A673 (cell line): ENCODE measurements at regions not wholly inside any gene's neighbourhood (a gene's known extent, or its start where the extent isn't known, plus 50 kb on each side); places are given as distances from the start of the nearest gene placed in this dataset.

ENCODE experiments used
- BruUV-seq: library from RNA; stranded (reverse); fragments of 400-500 nt; replicated peaks from 2 replicates; lab custom pipeline; 2021; lab: Mats Ljungman, UMichigan
- CTCF ChIA-PET: fragments of 300-600 bp; sonication (Branson Sonifier 250); formaldehyde crosslinking; loops from one replicate; lab custom pipeline; 2022; ENCODE audit warnings: antibody characterized with exemption; lab: Charles Lee
- POLR2A ChIA-PET: fragments of 300-600 bp; sonication (Branson Sonifier 250); formaldehyde crosslinking; loops from one replicate; lab custom pipeline; 2022; ENCODE audit warnings: antibody characterized with exemption; ENCODE audit not compliant: low non-redundant PET; lab: Charles Lee
- DNase-seq: peaks from one replicate; pipeline ENCODE4 v3.0.0-alpha.2; 2015; ENCODE audit warnings: low spot score
- H3K27ac ChIP-seq: fragments of 200-600 bp; sonication (generic); 2 replicates; pipeline ENCODE4 v1.5.1; 2016; ENCODE audit warnings: mixed run types, low read depth, mild to moderate bottlenecking, mixed read lengths, antibody characterized with exemption, low read length; ENCODE audit not compliant: poor library complexity, severe bottlenecking
- H3K27me3 ChIP-seq: fragments of 200-600 bp; sonication (generic); replicated peaks from 2 replicates; pipeline ENCODE4 v1.6.1; 2017; ENCODE audit warnings: mixed run types, low read depth, mild to moderate bottlenecking, mixed read lengths, antibody characterized with exemption, low read length; ENCODE audit not compliant: insufficient read depth, poor library complexity
- H3K36me3 ChIP-seq: fragments of 200-600 bp; sonication (generic); 2 replicates; pipeline ENCODE4 v1.6.1; 2016; ENCODE audit warnings: mixed run types, mild to moderate bottlenecking, mixed read lengths, antibody characterized with exemption, low read length; ENCODE audit not compliant: insufficient read depth, poor library complexity, severe bottlenecking
- H3K4me1 ChIP-seq: fragments of 200-600 bp; sonication (generic); 2 replicates; pipeline ENCODE4 v1.6.1; 2017; ENCODE audit warnings: mixed run types, mild to moderate bottlenecking, mixed read lengths, antibody characterized with exemption, low read length; ENCODE audit not compliant: insufficient read depth, poor library complexity, severe bottlenecking
- H3K4me3 ChIP-seq: fragments of 200-600 bp; sonication (generic); 2 replicates; pipeline ENCODE4 v1.5.1; 2016; ENCODE audit warnings: low read depth, mixed run types, mild to moderate bottlenecking, mixed read lengths, low read length; ENCODE audit not compliant: poor library complexity, severe bottlenecking
- H3K9me3 ChIP-seq: fragments of 200-600 bp; sonication (generic); 2 replicates; pipeline ENCODE4 v1.6.1; 2016; ENCODE audit warnings: mixed run types, low read depth, mild to moderate bottlenecking, mixed read lengths, antibody characterized with exemption, low read length; ENCODE audit not compliant: poor library complexity, severe bottlenecking
- CTCF ChIP-seq: fragments of 300-800, 200-600 bp; sonication (generic); conservative IDR thresholded peaks from 2 replicates; pipeline ENCODE4 v1.5.1; 2017; ENCODE audit warnings: low read depth, mild to moderate bottlenecking, antibody characterized with exemption, low read length, moderate library complexity, mixed read lengths
- EZH2 ChIP-seq: fragments of 200-600 bp; sonication (generic); IDR thresholded peaks from 2 replicates; pipeline ENCODE4 v1.6.1; 2017; ENCODE audit warnings: borderline replicate concordance, low read depth, mild to moderate bottlenecking, mixed read lengths, antibody characterized with exemption, low read length; ENCODE audit not compliant: poor library complexity, severe bottlenecking
- intact Hi-C: fragments of 100-400 bp; cut with micrococcal nuclease; formaldehyde crosslinking; loops from one replicate; pipeline ENCODE4 v1.10.0; 2022; ENCODE audit not compliant: unreplicated experiment

DNA sequence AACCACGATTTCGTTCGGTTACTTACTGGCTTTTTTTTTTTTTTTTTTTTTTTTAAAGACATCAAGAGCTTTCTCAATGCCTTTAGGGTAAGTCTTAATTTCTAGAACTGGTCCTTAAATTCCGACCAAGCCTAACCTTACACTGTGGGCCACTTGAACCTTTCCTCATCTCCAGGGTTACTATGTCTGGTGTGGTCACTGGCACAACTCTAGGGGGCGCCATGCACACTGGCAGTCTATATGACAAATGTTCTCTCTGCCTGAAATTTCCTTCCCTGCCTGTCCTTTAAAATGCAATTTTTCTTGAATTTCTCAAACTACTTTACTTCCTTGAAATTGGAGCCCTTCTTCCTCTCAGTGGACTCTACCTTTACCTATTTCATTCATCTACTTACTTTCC is 227.4 kb downstream of the KLF5 start:
- DNase-seq = no peak
- H3K9me3 ChIP-seq = no peaks in the 10 kb centered on the region
- no peak overlapping the region for H3K27ac ChIP-seq
- TF ChIP-seq EZH2 (no peak), CTCF (peak; percentile 36)
- no peaks in the 10 kb centered on the region for H3K27me3 ChIP-seq
- H3K4me3 ChIP-seq = no peak overlapping the region
- no peaks in the 10 kb centered on the region for H3K4me1 ChIP-seq
- no peaks in the 10 kb centered on the region for H3K36me3 ChIP-seq
- ChIA-PET POLR2A (no interaction called here), CTCF (no interaction called here)
- no TSS peak for BruUV-seq
- intact Hi-C loops = no loop called here

- no peaks in the 10 kb centered on the region for H3K4me1 ChIP-seq
Observed at GRCh38 chr13:73284081-73284874, 225.5 kb downstream of the KLF5 start.

GRCh38 chr13:73283636-73284035 is 224.8 kb downstream of the KLF5 start:
- Histone ChIP-seq H3K27me3 (no peaks in the 10 kb centered on the region), H3K4me1 (no peaks in the 10 kb centered on the region), H3K9me3 (no peaks in the 10 kb centered on the region), H3K27ac (no peak overlapping the region), H3K4me3 (no peak overlapping the region), H3K36me3 (no peaks in the 10 kb centered on the region)
- BruUV-seq = no TSS peak
- TF ChIP-seq EZH2 (no peak), CTCF (no peak)
- no peak for DNase-seq
- POLR2A ChIA-PET = no interaction called here
- intact Hi-C loops = no loop called here
- CTCF ChIA-PET = no interaction called here

More at GRCh38 chr13:73284081-73284874, 225.5 kb downstream of the KLF5 start:
- no peaks in the 10 kb centered on the region for H3K36me3 ChIP-seq
- no peaks in the 10 kb centered on the region for H3K9me3 ChIP-seq
- no peak for TF ChIP-seq EZH2
- no peak for TF ChIP-seq CTCF
- ChIA-PET CTCF (no interaction called here), POLR2A (no interaction called here)
- no peak overlapping the region for H3K4me3 ChIP-seq
- no peak overlapping the region for H3K27ac ChIP-seq
- intact Hi-C loops = no loop called here
- BruUV-seq = no TSS peak
- no peak for DNase-seq
- H3K27me3 ChIP-seq = no peaks in the 10 kb centered on the region
